Type B pancreatic cell (in vitro differentiated cells): ENCODE measurements at regions not wholly inside any gene's neighbourhood (a gene's known extent, or its start where the extent isn't known, plus 50 kb on each side); places are given as distances from the start of the nearest gene placed in this dataset.

Experiments
- DNase-seq: peaks from one replicate; pipeline ENCODE4 v3.0.0; 2021; ENCODE audit warnings: mixed read lengths; ENCODE audit not compliant: unreplicated experiment; ENCODE audit errors: extremely low spot score
- H3K27ac Mint-ChIP-seq: 2 replicates; pipeline ENCODE4 v1.8.0; 2021; ENCODE audit warnings: mild to moderate bottlenecking, mixed read lengths
- H3K27me3 Mint-ChIP-seq: 2 replicates; pipeline ENCODE4 v1.8.0; 2021; ENCODE audit warnings: mixed read lengths
- H3K36me3 Mint-ChIP-seq: 2 replicates; pipeline ENCODE4 v1.8.0; 2021; ENCODE audit warnings: mixed read lengths
- H3K4me1 Mint-ChIP-seq: one replicate; pipeline ENCODE4 v1.8.0; 2021; ENCODE audit warnings: mixed read lengths; ENCODE audit not compliant: unreplicated experiment
- H3K4me3 Mint-ChIP-seq: 2 replicates; pipeline ENCODE4 v1.8.0; 2021; ENCODE audit warnings: mild to moderate bottlenecking, mixed read lengths
- H3K9me3 Mint-ChIP-seq: 2 replicates; pipeline ENCODE4 v1.8.0; 2021; ENCODE audit warnings: mixed read lengths
- CTCF ChIP-seq: fragments of 200-600 bp; sonication (generic); conservative IDR thresholded peaks from 2 replicates; pipeline ENCODE4 v1.5.0; 2021; ENCODE audit warnings: antibody characterized with exemption, mild to moderate bottlenecking

- no peaks in the 10 kb centered on the region for H3K4me1 Mint-ChIP-seq
- no peak for DNase-seq
- no peaks in the 10 kb centered on the region for H3K27me3 Mint-ChIP-seq
- no peak overlapping the region for H3K27ac Mint-ChIP-seq
- no peaks in the 10 kb centered on the region for H3K36me3 Mint-ChIP-seq
- peaks cover 4% of the 10 kb centered on the region for H3K9me3 Mint-ChIP-seq
- TF ChIP-seq CTCF, result no peak
- no peak overlapping the region for H3K4me3 Mint-ChIP-seq
Observed at GRCh38 chr7:145050415-145050814, 214.6 kb upstream of the TPK1 start.

- Mint-ChIP-seq H3K4me1 (peaks cover 4% of the 10 kb centered on the region), H3K27me3 (peaks cover 3% of the 10 kb centered on the region), H3K27ac (no peak overlapping the region), H3K36me3 (no peaks in the 10 kb centered on the region), H3K4me3 (peak overlapping the region; percentile 55), H3K9me3 (peaks cover 4% of the 10 kb centered on the region)
- TF ChIP-seq CTCF, result peak; percentile 94
- DNase-seq, result no peak
Observed at GRCh38 chr7:145036604-145037405, 201.0 kb upstream of the TPK1 start.

GRCh38 chr7:145031162-145031561, 195.3 kb upstream of the TPK1 start:
- no peak overlapping the region for H3K4me3 Mint-ChIP-seq
- no peaks in the 10 kb centered on the region for H3K9me3 Mint-ChIP-seq
- TF ChIP-seq CTCF, result no peak
- H3K27ac Mint-ChIP-seq, result no peak overlapping the region
- H3K27me3 Mint-ChIP-seq, result no peaks in the 10 kb centered on the region
- DNase-seq, result no peak
- H3K4me1 Mint-ChIP-seq, result no peaks in the 10 kb centered on the region
- H3K36me3 Mint-ChIP-seq, result no peaks in the 10 kb centered on the region

GRCh38 chr7:145030754-145031153, 194.9 kb upstream of the TPK1 start:
- DNase-seq, result no peak
- H3K4me1 Mint-ChIP-seq, result no peaks in the 10 kb centered on the region
- no peaks in the 10 kb centered on the region for H3K9me3 Mint-ChIP-seq
- no peaks in the 10 kb centered on the region for H3K27me3 Mint-ChIP-seq
- H3K36me3 Mint-ChIP-seq, result no peaks in the 10 kb centered on the region
- H3K4me3 Mint-ChIP-seq, result no peak overlapping the region
- H3K27ac Mint-ChIP-seq, result no peak overlapping the region
- TF ChIP-seq CTCF, result no peak

DNA sequence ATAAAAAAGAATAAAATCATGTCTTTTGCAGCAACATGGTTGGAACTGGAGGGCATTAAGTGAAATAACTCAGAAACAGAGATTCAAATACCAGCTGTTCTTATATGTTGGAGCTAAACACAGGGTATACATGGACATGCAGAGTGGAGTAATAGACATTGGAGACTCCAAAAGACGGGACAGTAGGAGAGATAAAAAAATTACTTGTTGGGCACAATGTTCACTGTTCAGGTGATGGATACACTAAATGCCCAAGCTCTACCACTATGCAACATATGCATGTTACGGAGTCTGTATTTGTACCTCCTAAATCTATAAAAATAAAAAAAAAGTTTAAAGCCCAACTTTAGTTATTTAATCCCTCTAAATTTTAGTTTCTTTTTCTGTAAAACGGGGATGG, 184.6 kb upstream of the TPK1 start:
- Mint-ChIP-seq H3K4me1 (no peaks in the 10 kb centered on the region), H3K9me3 (no peaks in the 10 kb centered on the region), H3K4me3 (no peak overlapping the region), H3K27me3 (no peaks in the 10 kb centered on the region), H3K27ac (no peak overlapping the region), H3K36me3 (no peaks in the 10 kb centered on the region)
- TF ChIP-seq CTCF, result no peak
- no peak for DNase-seq

DNA sequence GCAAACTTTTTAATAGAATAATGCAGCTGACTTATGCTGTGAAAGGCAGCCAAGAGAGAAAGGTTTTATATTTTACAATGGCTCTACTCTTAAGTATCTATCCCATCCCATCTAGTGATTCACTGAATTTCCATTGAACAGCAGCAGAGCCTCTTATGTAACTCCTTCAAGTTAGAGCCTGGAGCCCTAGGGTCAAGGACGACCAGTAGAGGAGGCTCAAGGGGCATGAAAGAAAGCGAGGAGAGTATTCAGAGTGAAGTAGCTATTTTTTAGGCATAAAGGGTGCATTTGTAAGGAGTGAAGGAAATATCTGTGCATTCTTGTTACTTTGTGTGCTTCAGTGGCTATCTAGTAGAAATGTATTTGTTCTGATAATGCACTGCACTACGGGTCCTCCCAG, 180.2 kb upstream of the TPK1 start:
- no peak overlapping the region for H3K4me3 Mint-ChIP-seq
- no peaks in the 10 kb centered on the region for H3K9me3 Mint-ChIP-seq

More for the DNA sequence above, 180.2 kb upstream of the TPK1 start:
- no peaks in the 10 kb centered on the region for H3K27me3 Mint-ChIP-seq
- H3K4me1 Mint-ChIP-seq, result no peaks in the 10 kb centered on the region
- no peak for TF ChIP-seq CTCF
- H3K27ac Mint-ChIP-seq, result no peak overlapping the region
- no peaks in the 10 kb centered on the region for H3K36me3 Mint-ChIP-seq
- no peak for DNase-seq
